ENCODE measurements at regions not wholly inside any gene's neighbourhood (a gene's known extent, or its start where the extent isn't known, plus 50 kb on each side); places are given as distances from the start of the nearest gene placed in this dataset.
"Not testable (repeated sequence)": the region's sequence is repeated elsewhere in the genome, so short reads cannot be mapped to it uniquely, and the experiment has no call there.

DNA sequence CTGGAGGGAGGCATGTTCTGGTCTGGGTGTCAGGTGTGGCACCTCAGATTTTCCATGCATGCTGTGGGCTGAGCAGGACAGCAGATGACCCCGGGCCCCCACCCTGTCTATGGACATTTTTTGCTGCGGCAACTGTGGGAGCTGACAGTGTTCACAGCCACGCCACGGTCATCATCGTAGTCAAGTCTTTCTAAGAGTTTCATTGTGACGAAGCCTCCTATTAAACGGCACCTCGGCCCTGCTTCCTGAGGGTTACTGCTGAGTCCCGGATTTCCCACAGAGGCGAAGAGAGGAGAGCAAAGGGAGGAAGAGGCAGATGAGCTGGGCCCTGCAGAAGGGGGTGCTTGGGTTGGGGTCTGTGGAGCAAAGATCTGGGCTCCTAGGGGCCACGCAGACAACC lies 152.1 kb upstream of the POTEB2 start:
- DNase-seq: not testable (repeated sequence)

DNA sequence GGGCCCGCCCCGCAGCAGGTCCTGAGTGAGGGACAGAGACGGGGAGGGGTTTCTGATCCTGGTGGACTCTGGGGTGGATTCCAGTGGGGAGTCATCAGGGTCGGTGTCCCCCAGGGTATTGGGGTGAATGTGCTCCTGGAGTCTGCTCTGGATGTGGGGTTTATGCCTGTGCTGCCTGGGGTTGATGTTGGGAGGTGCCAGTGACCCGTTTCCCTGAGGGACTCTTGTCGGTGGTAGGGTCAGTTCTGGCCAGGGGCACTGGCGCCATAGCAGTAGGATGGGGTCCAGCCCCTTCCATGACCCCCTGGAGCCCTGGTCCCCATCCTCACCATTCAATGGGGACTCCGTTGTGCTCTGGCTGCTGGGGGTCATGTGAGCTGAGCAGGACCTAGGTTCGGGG lies 151.2 kb upstream of the POTEB2 start:
- DNase-seq: not testable (repeated sequence)

DNA sequence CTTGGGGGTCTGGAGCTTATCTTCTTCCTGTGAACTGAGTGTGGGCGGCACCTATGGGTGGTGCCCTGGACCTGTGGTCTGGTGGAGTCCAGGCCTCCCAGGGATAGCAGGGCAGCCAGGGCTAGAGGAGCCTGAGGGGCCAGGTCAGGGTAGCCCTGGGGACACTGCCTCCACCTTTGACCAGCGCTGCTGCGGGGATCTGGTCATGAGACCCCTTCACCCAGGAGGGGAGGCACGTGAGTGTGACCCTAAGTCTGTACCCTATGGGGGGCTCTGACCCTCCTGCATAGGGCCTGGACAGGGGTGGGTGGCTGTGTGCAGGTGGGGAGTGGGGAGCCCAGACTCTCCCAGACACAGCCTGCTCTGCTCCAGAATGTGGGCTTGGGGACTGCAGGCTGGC lies 150.5 kb upstream of the POTEB2 start:
- DNase-seq: not testable (repeated sequence)

DNA sequence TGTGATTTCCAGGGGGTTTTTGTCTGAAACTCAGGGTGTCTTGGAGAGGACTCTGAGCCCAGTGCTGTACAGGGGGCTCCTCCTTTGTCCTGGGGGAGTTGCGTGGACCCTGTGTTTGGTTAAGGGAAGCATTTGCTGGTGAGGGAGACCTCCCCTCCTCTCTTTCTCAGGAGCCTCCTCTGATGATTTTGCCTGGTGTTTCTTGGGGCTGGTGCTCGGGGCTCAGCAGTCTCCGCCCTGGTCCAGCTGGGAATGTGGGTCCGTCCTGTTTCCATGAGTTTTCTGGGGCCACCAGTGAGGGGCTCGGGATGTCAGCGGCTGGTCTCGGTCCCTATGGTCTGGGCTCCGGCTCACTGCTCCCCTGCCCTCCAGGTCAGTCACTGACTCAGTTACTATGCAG lies 149.1 kb upstream of the POTEB2 start:
- not testable (repeated sequence) for DNase-seq

DNA sequence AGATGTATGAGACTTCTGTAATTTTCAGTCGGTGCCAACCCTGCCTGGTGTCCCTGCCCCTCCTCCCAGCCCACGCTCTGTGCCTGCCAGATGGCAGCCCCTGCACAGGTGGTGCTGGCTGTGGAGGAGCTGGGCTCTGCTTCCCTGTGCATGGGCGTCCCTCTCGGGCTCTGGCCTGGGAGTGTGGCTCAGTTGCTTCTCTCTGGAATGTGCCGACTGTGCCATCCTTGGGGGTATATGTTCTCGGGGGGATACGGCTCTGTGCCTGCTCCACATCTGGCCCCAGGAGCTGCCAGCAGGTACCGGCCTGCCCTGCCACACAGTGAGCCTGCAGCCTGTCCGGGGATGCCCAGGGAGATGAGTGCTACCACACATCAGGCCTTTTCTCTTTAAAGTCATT lies 147.2 kb upstream of the POTEB2 start:
- DNase-seq: not testable (repeated sequence)

DNA sequence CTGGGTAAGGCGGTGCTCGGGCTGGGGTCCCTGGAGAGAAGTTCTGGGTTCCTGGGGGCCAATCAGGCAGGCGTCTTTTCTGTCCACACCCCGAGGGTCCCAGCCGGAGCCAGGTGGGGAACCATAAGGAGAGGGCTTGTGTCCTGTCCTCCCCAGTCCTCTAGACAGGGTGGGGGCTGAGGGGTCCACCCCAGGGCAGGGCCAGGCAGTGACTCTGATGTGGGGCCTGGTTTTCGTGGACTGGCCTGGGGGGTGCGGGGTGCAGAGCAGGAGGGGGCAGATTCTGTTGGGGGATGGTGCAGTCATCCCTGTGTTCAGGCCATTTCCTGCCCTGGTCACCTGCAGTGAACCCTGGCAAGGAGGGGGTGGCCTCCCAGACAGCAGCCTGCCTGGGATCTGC lies 143.5 kb upstream of the POTEB2 start:
- DNase-seq: not testable (repeated sequence)

GRCh38 chr15:21003459-21003858 lies 137.3 kb upstream of the POTEB2 start:
- not testable (repeated sequence) for DNase-seq

GRCh38 chr15:21001950-21002349 lies 135.8 kb upstream of the POTEB2 start:
- not testable (repeated sequence) for DNase-seq

GRCh38 chr15:20991691-20992090 lies 125.6 kb upstream of the POTEB2 start:
- not testable (repeated sequence) for DNase-seq

DNA sequence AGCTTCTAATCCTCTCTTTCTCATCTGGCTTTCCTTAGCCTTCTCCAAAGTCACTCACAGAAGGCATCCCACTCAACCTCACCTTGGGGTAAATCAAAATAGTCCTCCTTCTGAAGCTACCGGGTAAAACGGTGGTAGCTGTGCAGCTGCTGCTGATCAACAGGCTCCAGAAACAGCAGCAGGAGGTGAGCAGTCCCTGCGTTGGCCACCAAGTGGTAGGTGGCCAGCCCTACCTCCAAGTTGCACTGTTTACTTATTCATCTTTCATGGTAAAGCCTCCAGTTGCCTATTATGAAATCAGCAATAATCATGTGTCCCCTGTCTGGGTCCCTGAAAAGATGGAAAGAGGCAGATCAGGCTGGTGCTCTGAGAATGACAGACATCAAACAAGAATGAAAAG lies 125.1 kb upstream of the POTEB2 start:
- DNase-seq: not testable (repeated sequence)

DNA sequence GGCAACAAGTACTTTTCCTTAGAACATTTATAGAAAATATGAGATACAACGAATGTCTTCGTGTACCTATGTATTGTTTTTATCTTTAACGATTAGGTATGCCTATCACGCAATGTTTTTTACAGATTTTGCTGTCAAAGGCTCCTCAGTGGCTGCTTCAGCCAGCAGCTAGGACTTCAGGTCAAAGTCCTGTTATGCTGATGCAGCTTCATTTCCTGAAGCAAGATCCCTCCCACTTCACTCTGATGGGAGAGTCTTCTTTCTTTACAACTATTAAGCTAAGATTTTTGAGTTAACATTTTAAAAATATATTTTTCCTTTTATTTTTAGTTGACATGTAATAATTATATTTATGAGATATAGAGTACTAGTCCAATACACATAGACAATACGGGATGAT lies 120.7 kb upstream of the POTEB2 start:
- DNase-seq: not testable (repeated sequence)

- DNase-seq: not testable (repeated sequence)
Observed at GRCh38 chr15:20978057-20978456, 111.9 kb upstream of the POTEB2 start.

DNA sequence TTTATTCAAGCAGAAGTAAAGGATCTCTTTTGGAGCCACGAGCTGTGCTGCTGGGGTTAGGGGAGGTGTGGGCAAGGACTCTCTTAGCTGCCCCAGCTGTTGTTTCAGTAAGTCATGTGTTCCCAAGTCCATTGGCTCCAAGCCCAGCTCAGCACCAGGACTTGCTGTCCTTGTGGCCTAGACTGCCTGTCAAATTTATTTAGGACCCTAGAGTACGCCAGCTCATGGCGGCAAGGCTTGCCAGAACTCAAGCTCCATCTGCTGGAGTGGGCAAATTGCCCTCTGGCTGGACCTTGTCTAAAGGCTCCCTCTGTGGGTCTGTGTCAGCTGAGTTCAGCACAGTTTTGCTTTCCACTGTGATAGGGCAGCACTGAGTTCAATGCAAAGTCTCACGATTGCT lies 106.6 kb upstream of the POTEB2 start:
- not testable (repeated sequence) for DNase-seq

DNA sequence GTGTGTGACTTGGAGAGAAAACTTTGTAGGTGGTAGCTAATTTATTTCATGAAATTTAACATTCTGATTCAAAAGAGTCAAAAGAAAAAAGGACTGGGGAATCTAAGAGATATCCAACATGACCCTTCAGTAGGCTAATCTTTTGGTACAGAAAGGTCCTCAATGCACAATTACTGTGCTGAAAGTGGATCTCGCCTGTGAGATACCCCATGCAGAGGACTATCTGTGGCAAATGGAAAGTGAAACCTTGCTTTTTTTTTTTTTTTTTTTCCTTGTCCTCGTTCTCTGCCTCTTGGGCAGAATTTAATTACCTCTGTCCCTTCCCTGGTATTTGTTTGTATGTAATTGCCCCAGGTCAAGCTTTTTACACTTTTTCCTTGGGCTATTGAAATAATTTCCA lies 93.2 kb upstream of the POTEB2 start:
- not testable (repeated sequence) for DNase-seq

DNA sequence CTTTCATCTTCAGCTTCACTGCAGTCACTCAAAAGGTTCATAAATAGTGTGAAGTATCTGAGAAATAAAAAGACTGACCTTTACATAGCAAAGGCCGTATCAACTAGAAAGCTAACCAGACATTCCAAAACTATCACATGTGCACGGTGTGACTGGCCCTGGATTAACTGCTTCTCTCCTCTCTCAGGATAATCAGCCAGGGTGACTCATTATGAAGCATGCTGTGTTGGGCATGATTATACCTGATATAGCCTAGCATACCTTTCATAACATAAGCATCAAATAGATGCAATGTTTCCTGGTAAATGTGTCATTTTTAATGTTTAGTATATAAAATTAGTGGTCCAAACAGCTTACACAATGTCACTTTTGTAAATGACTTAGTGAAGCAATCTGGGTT lies 63.2 kb upstream of the POTEB2 start:
- not testable (repeated sequence) for DNase-seq

Data from CD4-positive, alpha-beta T cell treated with Interleukin-4 for 4 hours (primary cell).